ENCODE measurements at regions not wholly inside any gene's neighbourhood (a gene's known extent, or its start where the extent isn't known, plus 50 kb on each side); places are given as distances from the start of the nearest gene placed in this dataset.

DNA sequence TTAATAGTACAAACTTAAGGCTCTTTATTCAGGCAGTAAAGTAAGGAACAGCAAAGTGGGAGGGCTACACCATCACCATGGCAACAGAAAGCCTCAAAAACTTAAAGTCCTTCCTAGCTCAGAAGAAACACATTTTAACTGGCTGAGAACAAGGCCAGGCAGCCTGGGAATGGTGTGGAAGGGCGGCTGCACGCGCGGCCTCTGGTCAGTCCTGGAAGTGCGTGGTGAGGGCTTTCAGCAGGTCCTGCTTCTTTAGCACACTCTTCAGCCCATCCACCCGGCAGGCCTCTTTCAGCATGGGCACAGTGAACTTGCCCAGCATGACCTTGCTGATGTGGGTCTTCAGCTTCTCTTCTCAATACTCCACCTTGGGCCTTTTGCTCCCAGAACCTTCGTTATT lies 133.0 kb downstream of the CYP26A1 start:
- 86 to 90% methylated on average over 7 of the region's 7 CpGs for WGBS, 2 donors
- TF ChIP-seq CTCF (IDR thresholded peaks at IDR 0.05) (no peak), POLR2A (IDR thresholded peaks at IDR 0.05) (no peak)
- Histone ChIP-seq H3K27me3 (no peaks in the 10 kb centered on the region), H3K4me1 (no peaks in the 10 kb centered on the region), H3K9me3 (no peaks in the 10 kb centered on the region), H3K36me3 (ENCODE audit: low read depth, missing control alignments) (no peaks in the 10 kb centered on the region), H3K27ac (no peak overlapping the region), H3K4me3 (no peak overlapping the region)
- intact Hi-C loops (cut with DNase I; ENCODE audit: low total_unique reads): no loop called here
- no peak for DNase-seq

GRCh38 chr10:93208717-93209464 lies 135.2 kb downstream of the CYP26A1 start:
- no peak overlapping the region for H3K27ac ChIP-seq
- TF ChIP-seq POLR2A (IDR thresholded peaks at IDR 0.05) (no peak), CTCF (IDR thresholded peaks at IDR 0.05) (no peak)
- WGBS, 2 donors: 89 to 91% methylated on average over 7 of the region's 7 CpGs
- H3K9me3 ChIP-seq: no peaks in the 10 kb centered on the region
- DNase-seq: no peak
- H3K4me1 ChIP-seq: no peaks in the 10 kb centered on the region
- H3K4me3 ChIP-seq: no peak overlapping the region
- no peaks in the 10 kb centered on the region for H3K36me3 ChIP-seq (ENCODE audit: low read depth, missing control alignments)
- intact Hi-C loops (cut with DNase I; ENCODE audit: low total_unique reads): no loop called here
- no peaks in the 10 kb centered on the region for H3K27me3 ChIP-seq

- no peak for DNase-seq
- Histone ChIP-seq H3K36me3 (ENCODE audit: low read depth, missing control alignments) (no peaks in the 10 kb centered on the region), H3K27ac (no peak overlapping the region), H3K4me1 (no peaks in the 10 kb centered on the region), H3K9me3 (no peaks in the 10 kb centered on the region), H3K4me3 (no peak overlapping the region), H3K27me3 (no peaks in the 10 kb centered on the region)
- WGBS, 2 donors: 73 to 77% methylated on average over 6 to 8 of the region's 8 CpGs
- intact Hi-C loops (cut with DNase I; ENCODE audit: low total_unique reads): no loop called here
- TF ChIP-seq POLR2A (IDR thresholded peaks at IDR 0.05) (no peak), CTCF (IDR thresholded peaks at IDR 0.05) (no peak)
These were observed 138.3 kb downstream of the CYP26A1 start for GRCh38 chr10:93211991-93212390.

DNA sequence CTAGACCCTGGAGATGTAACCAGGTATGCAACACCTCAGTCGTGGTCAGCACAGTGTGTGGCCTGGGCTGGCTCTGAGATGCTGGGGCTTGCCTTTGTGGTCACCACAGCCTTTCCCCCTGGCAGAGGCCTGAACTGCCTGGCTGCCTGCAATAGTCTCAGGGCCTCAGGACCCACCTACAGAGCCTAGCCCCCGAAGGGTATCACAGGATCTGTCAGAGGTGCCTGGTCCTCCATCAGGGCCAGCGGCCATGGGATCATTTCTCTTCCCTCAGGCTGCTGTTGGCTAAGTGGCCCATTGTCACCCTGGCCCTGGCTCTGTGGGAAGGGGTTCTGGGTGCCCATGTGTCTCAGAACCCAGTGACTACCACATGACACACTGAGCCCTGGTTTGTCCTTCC lies 141.6 kb downstream of the CYP26A1 start:
- Histone ChIP-seq H3K27ac (no peak overlapping the region), H3K27me3 (no peaks in the 10 kb centered on the region), H3K9me3 (no peaks in the 10 kb centered on the region), H3K4me1 (no peaks in the 10 kb centered on the region), H3K36me3 (ENCODE audit: low read depth, missing control alignments) (no peaks in the 10 kb centered on the region), H3K4me3 (no peak overlapping the region)
- DNase-seq: no peak
- intact Hi-C loops (cut with DNase I; ENCODE audit: low total_unique reads): no loop called here
- WGBS, 2 donors: 100% methylated on average over 2 to 3 of the region's 3 CpGs
- no peak for TF ChIP-seq CTCF (IDR thresholded peaks at IDR 0.05)
- TF ChIP-seq POLR2A (IDR thresholded peaks at IDR 0.05): no peak

GRCh38 chr10:93216341-93216985 lies 142.8 kb downstream of the CYP26A1 start:
- Histone ChIP-seq H3K36me3 (ENCODE audit: low read depth, missing control alignments) (no peaks in the 10 kb centered on the region), H3K4me3 (no peak overlapping the region), H3K27me3 (no peaks in the 10 kb centered on the region), H3K9me3 (no peaks in the 10 kb centered on the region), H3K4me1 (no peaks in the 10 kb centered on the region), H3K27ac (no peak overlapping the region)
- no peak for DNase-seq
- WGBS, 2 donors: 89% methylated on average over 5 of the region's 5 CpGs
- intact Hi-C loops (cut with DNase I; ENCODE audit: low total_unique reads): no loop called here
- TF ChIP-seq CTCF (IDR thresholded peaks at IDR 0.05): no peak
- no peak for TF ChIP-seq POLR2A (IDR thresholded peaks at IDR 0.05)
